ENCODE measurements at regions not wholly inside any gene's neighbourhood (a gene's known extent, or its start where the extent isn't known, plus 50 kb on each side); places are given as distances from the start of the nearest gene placed in this dataset.

- DNase-seq (ENCODE audit: low read depth in 2 of 2): no peak
Measured at GRCh38 chr12:41769810-41770209, 374.9 kb downstream of the GXYLT1 start.

GRCh38 chr12:41768456-41768855 lies 376.2 kb downstream of the GXYLT1 start:
- no peak for DNase-seq (ENCODE audit: low read depth in 2 of 2)

GRCh38 chr12:41762691-41763090 lies 382.0 kb downstream of the GXYLT1 start:
- no peak for DNase-seq (ENCODE audit: low read depth in 2 of 2)

GRCh38 chr12:41745593-41745992 lies 399.1 kb downstream of the GXYLT1 start:
- no peak for DNase-seq (ENCODE audit: low read depth in 2 of 2)

- no peak for DNase-seq (ENCODE audit: low read depth in 2 of 2)
Measured at GRCh38 chr12:41743835-41744234, 400.8 kb downstream of the GXYLT1 start.

GRCh38 chr12:41739066-41739465 lies 405.6 kb downstream of the GXYLT1 start:
- no peak for DNase-seq (ENCODE audit: low read depth in 2 of 2)

GRCh38 chr12:41737423-41737822 lies 407.3 kb downstream of the GXYLT1 start:
- no peak for DNase-seq (ENCODE audit: low read depth in 2 of 2)

- no peak for DNase-seq (ENCODE audit: low read depth in 2 of 2)
Measured at GRCh38 chr12:41736436-41736835, 408.2 kb downstream of the GXYLT1 start.

- no peak for DNase-seq (ENCODE audit: low read depth in 2 of 2)
Measured at GRCh38 chr12:41731691-41732090, 413.0 kb downstream of the GXYLT1 start.

GRCh38 chr12:41731061-41731460 lies 413.6 kb downstream of the GXYLT1 start:
- DNase-seq (ENCODE audit: low read depth in 2 of 2): no peak

- DNase-seq (ENCODE audit: low read depth in 2 of 2): no peak
Measured at GRCh38 chr12:41724216-41724615, 420.5 kb downstream of the GXYLT1 start.

GRCh38 chr12:41719214-41719613 lies 425.5 kb downstream of the GXYLT1 start:
- DNase-seq (ENCODE audit: low read depth in 2 of 2): no peak

- DNase-seq (ENCODE audit: low read depth in 2 of 2): no peak
Measured at GRCh38 chr12:41715256-41715655, 429.4 kb downstream of the GXYLT1 start.

GRCh38 chr12:41709463-41710285 lies 435.0 kb downstream of the GXYLT1 start:
- DNase-seq (ENCODE audit: low read depth in 2 of 2): peak in 1 of 2 donors; percentile 35

GRCh38 chr12:41709012-41709411 lies 435.7 kb downstream of the GXYLT1 start:
- no peak for DNase-seq (ENCODE audit: low read depth in 2 of 2)

- no peak for DNase-seq (ENCODE audit: low read depth in 2 of 2)
Measured at GRCh38 chr12:41706376-41706775, 438.3 kb downstream of the GXYLT1 start.

- no peak for DNase-seq (ENCODE audit: low read depth in 2 of 2)
Measured at GRCh38 chr12:41701943-41702601, 442.6 kb downstream of the GXYLT1 start.

GRCh38 chr12:41700940-41701339 lies 443.7 kb downstream of the GXYLT1 start:
- DNase-seq (ENCODE audit: low read depth in 2 of 2): no peak

- DNase-seq (ENCODE audit: low read depth in 2 of 2): no peak
Measured at GRCh38 chr12:41699658-41700057, 445.0 kb downstream of the GXYLT1 start.

GRCh38 chr12:41697161-41697560 lies 447.5 kb downstream of the GXYLT1 start:
- DNase-seq (ENCODE audit: low read depth in 2 of 2): no peak

- peak in 1 of 2 donors; percentile 47 for DNase-seq (ENCODE audit: low read depth in 2 of 2)
Measured at GRCh38 chr12:41684997-41685396, 459.7 kb downstream of the GXYLT1 start.

- DNase-seq (ENCODE audit: low read depth in 2 of 2): no peak
Measured at GRCh38 chr12:41683513-41684240, 461.0 kb downstream of the GXYLT1 start.

Measured in dermis microvascular lymphatic vessel endothelial cell (primary cell).